H1 (cell line): ENCODE measurements at regions not wholly inside any gene's neighbourhood (a gene's known extent, or its start where the extent isn't known, plus 50 kb on each side); places are given as distances from the start of the nearest gene placed in this dataset.

Experiments
- CTCF ChIA-PET: fragments of 300-600 bp; sonication (Branson Sonifier 250); formaldehyde crosslinking; loops from one replicate; lab custom pipeline; 2021; ENCODE audit not compliant: partially characterized antibody; lab: Charles Lee
- POLR2A ChIA-PET: fragments of 300-600 bp; sonication (Branson Sonifier 250); formaldehyde crosslinking; loops from one replicate; lab custom pipeline; 2021; ENCODE audit warnings: inconsistent platforms; ENCODE audit not compliant: partially characterized antibody; lab: Charles Lee
- DNase-seq, 2 experiments: peaks; one replicate each; pipeline versions ENCODE4 v3.0.0 to v3.0.0-alpha.2; 2010 to 2022; ENCODE audit warnings: low spot score in 2 of 2, low read depth in 1 of 2, mixed read lengths in 1 of 2
- FAIRE-seq: peaks from 2 replicates; lab custom pipeline; 2011; peaks lifted over from hg19 to GRCh38; lab: Jason Lieb, UNC
- H2AFZ ChIP-seq: 2 replicates; pipeline ENCODE4 v1.8.1; 2012; ENCODE audit warnings: low read length, inconsistent platforms
- H2AK5ac ChIP-seq: 2 replicates; pipeline ENCODE4 v1.6.1; 2013; ENCODE audit warnings: low read depth, low read length
- H2BK120ac ChIP-seq: replicated peaks from 2 replicates; pipeline ENCODE3; 2013; ENCODE audit warnings: low read depth, low read length, inconsistent platforms
- H2BK12ac ChIP-seq: 2 replicates; pipeline ENCODE4 v1.6.1; 2013; ENCODE audit warnings: low read depth, low read length
- H2BK15ac ChIP-seq: 2 replicates; pipeline ENCODE4 v1.6.1; 2013; ENCODE audit warnings: low read length
- H2BK20ac ChIP-seq: 2 replicates; pipeline ENCODE4 v1.6.1; 2013; ENCODE audit warnings: low read length
- H2BK5ac ChIP-seq: 2 replicates; pipeline ENCODE4 v1.6.1; 2013; ENCODE audit warnings: low read depth, low read length
- H3K14ac ChIP-seq: 2 replicates; pipeline ENCODE4 v1.6.1; 2013; ENCODE audit warnings: inconsistent platforms; ENCODE audit not compliant: insufficient read length
- H3K18ac ChIP-seq: 2 replicates; pipeline ENCODE4 v1.6.1; 2013; ENCODE audit warnings: low read length; ENCODE audit errors: extremely low read depth
- H3K23ac ChIP-seq: 2 replicates; pipeline ENCODE4 v1.6.1; 2013; ENCODE audit warnings: inconsistent platforms; ENCODE audit not compliant: insufficient read length
- H3K23me2 ChIP-seq: 2 replicates; pipeline ENCODE4 v1.6.1; 2013; ENCODE audit warnings: low read depth, low read length
- H3K27ac ChIP-seq: 2 replicates; pipeline ENCODE4 v1.6.1; 2011; ENCODE audit warnings: low read depth, low read length, inconsistent platforms
- H3K27me3 ChIP-seq, 4 experiments: replicated peaks in 1 of 4; 1 replicate in 1 of 4; 2 replicates in 3 of 4; pipeline versions ENCODE4 v1.6.1 to v1.8.1; 2011 to 2013; ENCODE audit warnings: low read length in 3 of 4, mild to moderate bottlenecking in 3 of 4, inconsistent platforms in 2 of 4, mixed read lengths in 2 of 4, moderate library complexity in 1 of 4; ENCODE audit not compliant: control insufficient read depth in 3 of 4, insufficient read depth in 3 of 4; ENCODE audit errors: extremely low read depth in 1 of 4
- H3K36me3 ChIP-seq, 4 experiments: 2 replicates each; pipeline versions ENCODE4 v1.6.1 to v1.8.1; 2011 to 2013; ENCODE audit warnings: mild to moderate bottlenecking in 4 of 4, low read length in 3 of 4, moderate library complexity in 2 of 4, control low read depth in 1 of 4, inconsistent platforms in 1 of 4; ENCODE audit not compliant: insufficient read depth in 4 of 4, control insufficient read depth in 2 of 4
- H3K4ac ChIP-seq: replicated peaks from 2 replicates; pipeline ENCODE3; 2013; ENCODE audit warnings: low read length, low read depth, mixed read lengths, inconsistent platforms; ENCODE audit not compliant: insufficient read length
- H3K4me1 ChIP-seq, 4 experiments: replicated peaks in 1 of 4; 1 replicate in 1 of 4; 2 replicates in 3 of 4; pipeline versions ENCODE4 v1.6.1 to v1.8.1; 2011 to 2013; ENCODE audit warnings: low read length in 3 of 4, inconsistent platforms in 2 of 4, mixed read lengths in 1 of 4; ENCODE audit not compliant: insufficient read depth in 4 of 4, control insufficient read depth in 3 of 4
- H3K4me2 ChIP-seq, 2 experiments: 2 replicates each; pipeline versions ENCODE4 v1.6.1 to v1.8.1; 2011 to 2013; ENCODE audit warnings: low read depth in 2 of 2, low read length in 2 of 2, control low read depth in 1 of 2, inconsistent platforms in 1 of 2, mild to moderate bottlenecking in 1 of 2; ENCODE audit not compliant: insufficient read depth in 1 of 2
- H3K4me3 ChIP-seq, 4 experiments: fragments of 200-600, 300-600 bp in 1 of 4; sonication (generic), shearing (Covaris generic), sonication (Bioruptor Twin) in 1 of 4; 2 replicates each; pipeline versions ENCODE4 v1.5.1 to v1.8.1; 2011 to 2016; ENCODE audit warnings: low read length in 4 of 4, low read depth in 3 of 4, control low read depth in 2 of 4, inconsistent platforms in 2 of 4, mild to moderate bottlenecking in 2 of 4, mixed read lengths in 1 of 4, moderate library complexity in 1 of 4; ENCODE audit not compliant: insufficient read depth in 2 of 4; ENCODE audit errors: extremely low read depth in 1 of 4
- H3K56ac ChIP-seq: replicated peaks from 2 replicates; pipeline ENCODE3; 2013; ENCODE audit warnings: low read depth, mild to moderate bottlenecking, mixed read lengths, low read length, inconsistent platforms; ENCODE audit not compliant: insufficient read length
- H3K79me1 ChIP-seq: 2 replicates; pipeline ENCODE4 v1.6.1; 2013; ENCODE audit warnings: low read depth, low read length, control low read depth
- H3K79me2 ChIP-seq, 2 experiments: 2 replicates each; pipeline versions ENCODE4 v1.6.1 to v1.8.1; 2012 to 2013; ENCODE audit warnings: low read length in 2 of 2, mild to moderate bottlenecking in 2 of 2, inconsistent platforms in 1 of 2; ENCODE audit not compliant: insufficient read depth in 2 of 2, control insufficient read depth in 1 of 2
- H3K9ac ChIP-seq, 4 experiments: replicated peaks in 1 of 4; 1 replicate in 1 of 4; 2 replicates in 3 of 4; pipeline versions ENCODE4 v1.6.1 to v1.8.1; 2011 to 2013; ENCODE audit warnings: low read depth in 3 of 4, low read length in 3 of 4, control low read depth in 2 of 4, mild to moderate bottlenecking in 2 of 4, moderate library complexity in 2 of 4, inconsistent platforms in 1 of 4; ENCODE audit errors: extremely low read depth in 1 of 4
- H3K9me3 ChIP-seq, 2 experiments: 2 replicates each; pipeline versions ENCODE4 v1.6.1 to v1.8.1; 2012 to 2013; ENCODE audit warnings: mild to moderate bottlenecking in 2 of 2, moderate library complexity in 2 of 2, control low read depth in 1 of 2, inconsistent platforms in 1 of 2, low read depth in 1 of 2, low read length in 1 of 2, mixed read lengths in 1 of 2; ENCODE audit not compliant: insufficient read depth in 2 of 2
- H4K20me1 ChIP-seq, 2 experiments: replicated peaks in 1 of 2; 2 replicates each; pipeline versions ENCODE3 to v1.8.1; 2011 to 2013; ENCODE audit warnings: inconsistent platforms in 2 of 2, low read length in 2 of 2, mild to moderate bottlenecking in 1 of 2; ENCODE audit not compliant: insufficient read depth in 2 of 2, control insufficient read depth in 1 of 2
- H4K5ac ChIP-seq: 2 replicates; pipeline ENCODE4 v1.6.1; 2013; ENCODE audit warnings: low read length, low read depth, mixed read lengths, inconsistent platforms; ENCODE audit not compliant: insufficient read length
- H4K8ac ChIP-seq: 2 replicates; pipeline ENCODE4 v1.8.0; 2013; ENCODE audit warnings: mild to moderate bottlenecking, moderate library complexity, low read length, inconsistent platforms; ENCODE audit not compliant: insufficient read depth; ENCODE audit errors: extremely low read depth
- H4K91ac ChIP-seq: replicated peaks from 2 replicates; pipeline ENCODE3; 2013; ENCODE audit warnings: low read length, mixed read lengths, inconsistent platforms; ENCODE audit not compliant: insufficient read length
- CTCF ChIP-seq, 3 experiments: IDR thresholded peaks; 1 replicate in 2 of 3; 2 replicates in 1 of 3; pipeline versions ENCODE4 v1.5.1 to v1.6.1; 2011; ENCODE audit warnings: low read length in 3 of 3, mild to moderate bottlenecking in 3 of 3, inconsistent platforms in 2 of 3, low read depth in 1 of 3, moderate library complexity in 1 of 3; ENCODE audit not compliant: insufficient read depth in 1 of 3; ENCODE audit errors: control extremely low read depth in 1 of 3
- FOSL1 ChIP-seq: IDR thresholded peaks from 2 replicates; pipeline ENCODE4 v1.6.1; 2011; ENCODE audit warnings: mild to moderate bottlenecking, low read depth, low read length, moderate library complexity; ENCODE audit not compliant: insufficient read depth
- MAX ChIP-seq: IDR thresholded peaks from 2 replicates; pipeline ENCODE4 v1.6.1; 2012; ENCODE audit warnings: inconsistent platforms
- SIX5 ChIP-seq: IDR thresholded peaks from 2 replicates; pipeline ENCODE4 v1.6.1; 2011; ENCODE audit warnings: mild to moderate bottlenecking, low read depth, low read length
- TEAD4 ChIP-seq: IDR thresholded peaks from 2 replicates; pipeline ENCODE4 v1.6.1; 2012; ENCODE audit warnings: low read depth, low read length, inconsistent platforms, mixed read lengths
- WGBS, 2 experiments: shearing (Covaris generic) in 1 of 2; methylation state at CpG; one replicate each; pipeline versions ENCODE4 v1.1.6 to v1.1.7; 2013 to 2015; ENCODE audit warnings: low lambda C conversion rate in 2 of 2, mixed read lengths in 2 of 2, inconsistent platforms in 1 of 2, low coverage in 1 of 2, missing lambda C conversion rate in 1 of 2; ENCODE audit not compliant: insufficient replicate concordance in 2 of 2, insufficient coverage in 1 of 2, insufficient read length in 1 of 2; ENCODE audit errors: extremely low coverage in 1 of 2, missing lambda C conversion rate in 1 of 2; 5-methylcytosine and 5-hydroxymethylcytosine counted together

- FAIRE-seq (peak; percentile 92), DNase-seq (no peak)
- no peak overlapping the region for H2BK20ac ChIP-seq
- no peaks in the 10 kb centered on the region for H3K9me3 ChIP-seq
- H2BK15ac ChIP-seq, result peak overlapping the region; percentile 65; the same call in 1 of the 2 replicates
- no peaks in the 10 kb centered on the region for H3K36me3 ChIP-seq
- H3K4ac ChIP-seq, result no peak overlapping the region
- peak overlapping the region; percentile 33; the same call in 1 of the 2 replicates for H3K18ac ChIP-seq
- H3K79me1 ChIP-seq, result no peaks in the 10 kb centered on the region
- no peaks in the 10 kb centered on the region for H4K20me1 ChIP-seq
- no peak overlapping the region for H4K5ac ChIP-seq
- no peak overlapping the region for H4K8ac ChIP-seq
- ChIA-PET POLR2A (interaction anchor here (0.6 kb wide), 1 partner anchor 710 kb away, joined by 4 read pairs; no protein-coding TSS in a partner anchor), CTCF (interaction anchor here (0.5 to 2.6 kb wide), 27 partner anchors 11 to 1045 kb away, joined by 3 to 14 read pairs (median 4); no protein-coding TSS in a partner anchor)
- no peak overlapping the region for H3K56ac ChIP-seq
- H3K4me1 ChIP-seq, result peaks cover 2 to 11% (median 5%) of the 10 kb centered on the region in 4 experiments; a peak in 5 of 7 replicates
- H3K23me2 ChIP-seq, result no peaks in the 10 kb centered on the region; the same call in 1 of the 2 replicates
- peak overlapping the region; percentile 89 for H2AFZ ChIP-seq
- H4K91ac ChIP-seq, result no peak overlapping the region
- H3K23ac ChIP-seq, result no peak overlapping the region
- peaks cover 0 to 1% (median 0%) of the 10 kb centered on the region in 4 experiments; a peak in 1 of 7 replicates for H3K27me3 ChIP-seq
- no peak overlapping the region for H2AK5ac ChIP-seq
- peak overlapping the region; percentile 77 for H2BK12ac ChIP-seq
- H2BK5ac ChIP-seq, result no peak overlapping the region; the same call in 1 of the 2 replicates
- no peak overlapping the region for H3K14ac ChIP-seq
- peak overlapping the region in 1 of 2 experiments; percentile 22; a peak in 2 of 4 replicates for H3K4me2 ChIP-seq
- 65% methylated on average over 6 of the region's 6 CpGs; no CpG with 5 or more reads in 1 of the 2 experiments for WGBS, 2 experiments
- H3K4me3 ChIP-seq, result no peak overlapping the region
- H3K9ac ChIP-seq, result no peak overlapping the region
- no peaks in the 10 kb centered on the region for H3K79me2 ChIP-seq
- no peak overlapping the region for H3K27ac ChIP-seq
- no peak overlapping the region for H2BK120ac ChIP-seq
- TF ChIP-seq TEAD4 (0 out of 2 replicates have a peak, but pooled peaks have one; percentile 1), SIX5 (no peak), CTCF (IDR thresholded peaks at IDR 0.05; ENCODE audit: control extremely low read depth in 1 of 3, insufficient read depth in 1 of 3, low read depth in 1 of 3, low read length in 3 of 3) (peak in 2 of 3 experiments; percentile 28 to 47; a peak in 2 of 4 replicates), MAX (0 out of 2 replicates have a peak, but pooled peaks have one; percentile 24), FOSL1 (no peak)
These were observed 182.4 kb upstream of the MCHR2 start for GRCh38 chr6:100176311-100176950.
